IPS-18a (cell line): ENCODE measurements at regions not wholly inside any gene's neighbourhood (a gene's known extent, or its start where the extent isn't known, plus 50 kb on each side); places are given as distances from the start of the nearest gene placed in this dataset.

Experiments
- H3K27ac ChIP-seq: one replicate; pipeline ENCODE4 v1.5.1; 2013; ENCODE audit warnings: low read length
- H3K27me3 ChIP-seq: one replicate; pipeline ENCODE4 v1.6.1; 2013; ENCODE audit warnings: mild to moderate bottlenecking, low read length; ENCODE audit not compliant: control insufficient read depth, insufficient read depth
- H3K36me3 ChIP-seq: one replicate; pipeline ENCODE4 v1.6.1; 2013; ENCODE audit warnings: low read depth, low read length; ENCODE audit not compliant: control insufficient read depth
- H3K4me1 ChIP-seq: one replicate; pipeline ENCODE4 v1.6.1; 2013; ENCODE audit warnings: low read depth, low read length; ENCODE audit not compliant: control insufficient read depth
- H3K4me3 ChIP-seq: one replicate; pipeline ENCODE4 v1.5.1; 2013; ENCODE audit warnings: low read length
- H3K9ac ChIP-seq: one replicate; pipeline ENCODE4 v1.6.1; 2013; ENCODE audit warnings: mild to moderate bottlenecking, low read length, moderate library complexity
- H3K9me3 ChIP-seq: one replicate; pipeline ENCODE4 v1.6.1; 2013; ENCODE audit warnings: low read depth, low read length; ENCODE audit not compliant: control insufficient read depth

GRCh38 chr11:36899800-36900199, 301.8 kb upstream of the RAG2 start:
- no peaks in the 10 kb centered on the region for H3K4me1 ChIP-seq
- no peak overlapping the region for H3K4me3 ChIP-seq
- H3K9ac ChIP-seq, result no peak overlapping the region
- no peaks in the 10 kb centered on the region for H3K9me3 ChIP-seq
- H3K27ac ChIP-seq, result no peak overlapping the region
- no peaks in the 10 kb centered on the region for H3K27me3 ChIP-seq
- no peaks in the 10 kb centered on the region for H3K36me3 ChIP-seq

GRCh38 chr11:36890841-36891240, 292.8 kb upstream of the RAG2 start:
- Histone ChIP-seq H3K4me3 (no peak overlapping the region), H3K9ac (no peak overlapping the region), H3K36me3 (no peaks in the 10 kb centered on the region)

GRCh38 chr11:36890121-36890679, 292.2 kb upstream of the RAG2 start:
- Histone ChIP-seq H3K4me1 (no peaks in the 10 kb centered on the region), H3K4me3 (no peak overlapping the region), H3K9ac (no peak overlapping the region), H3K9me3 (no peaks in the 10 kb centered on the region), H3K36me3 (no peaks in the 10 kb centered on the region), H3K27me3 (no peaks in the 10 kb centered on the region), H3K27ac (no peak overlapping the region)

More at GRCh38 chr11:36890841-36891240, 292.8 kb upstream of the RAG2 start:
- Histone ChIP-seq H3K4me1 (no peaks in the 10 kb centered on the region), H3K27me3 (no peaks in the 10 kb centered on the region), H3K27ac (no peak overlapping the region), H3K9me3 (no peaks in the 10 kb centered on the region)

DNA sequence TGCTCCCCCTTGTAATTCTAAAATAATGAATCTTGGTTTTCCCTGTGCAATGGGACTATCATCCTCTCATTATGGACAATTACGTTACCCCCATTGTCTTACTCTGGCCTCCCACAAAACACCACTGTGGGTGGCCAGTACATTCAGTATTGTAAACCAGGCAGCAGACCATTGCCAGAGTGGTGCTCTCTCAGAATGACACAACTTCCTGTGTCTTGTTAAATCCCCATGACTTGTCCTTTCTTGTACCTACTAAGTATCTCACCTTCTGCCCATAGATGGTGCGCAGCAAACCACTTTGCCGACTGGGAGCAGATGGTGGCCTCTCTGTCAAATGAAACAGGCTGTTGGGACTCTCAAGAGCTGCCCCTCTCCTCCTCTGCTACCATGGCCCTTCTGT, 287.1 kb upstream of the RAG2 start:
- Histone ChIP-seq H3K27ac (no peak overlapping the region), H3K9ac (no peak overlapping the region), H3K4me1 (no peaks in the 10 kb centered on the region), H3K9me3 (no peaks in the 10 kb centered on the region), H3K27me3 (no peaks in the 10 kb centered on the region), H3K4me3 (no peak overlapping the region), H3K36me3 (no peaks in the 10 kb centered on the region)

DNA sequence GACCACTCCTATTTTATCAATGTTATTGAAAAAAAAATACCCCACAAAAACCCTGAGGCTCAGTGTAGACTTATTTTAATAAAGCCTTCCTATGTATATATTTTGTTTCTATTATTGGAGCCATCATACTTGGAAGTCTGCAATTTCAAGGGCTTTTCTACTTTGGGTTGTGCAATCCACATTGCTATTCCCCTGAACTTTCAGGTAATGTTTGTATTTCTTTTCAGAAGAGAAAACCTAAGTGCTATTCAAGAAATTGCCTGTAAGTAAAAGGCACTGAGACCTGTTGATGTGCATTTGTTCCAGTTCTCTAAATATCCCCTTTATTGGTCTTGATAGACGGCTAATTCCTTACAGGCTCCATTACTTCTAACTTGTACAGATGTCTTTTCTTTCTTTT, 280.7 kb upstream of the RAG2 start:
- Histone ChIP-seq H3K9ac (no peak overlapping the region), H3K27me3 (no peaks in the 10 kb centered on the region), H3K27ac (no peak overlapping the region), H3K4me3 (no peak overlapping the region), H3K36me3 (no peaks in the 10 kb centered on the region), H3K9me3 (no peaks in the 10 kb centered on the region), H3K4me1 (peaks cover 5% of the 10 kb centered on the region)

DNA sequence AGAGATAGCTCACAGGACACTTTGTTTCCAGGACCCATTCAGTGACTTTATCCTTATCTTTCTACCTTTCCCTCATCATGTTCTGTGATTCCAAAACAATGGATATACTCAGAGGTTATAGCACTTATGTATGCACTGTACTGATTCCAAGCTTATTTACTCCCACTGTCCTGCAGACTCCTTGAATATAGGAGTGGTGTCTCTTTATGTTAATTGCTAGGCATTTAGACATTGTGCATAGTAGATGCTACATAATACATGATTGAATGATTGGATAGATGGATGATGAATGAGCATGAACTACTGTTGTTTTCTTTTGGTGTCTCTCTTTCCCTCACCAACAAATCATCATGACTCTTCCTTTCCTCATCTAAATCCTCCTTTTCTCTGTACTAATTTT, 279.1 kb upstream of the RAG2 start:
- H3K27me3 ChIP-seq, result no peaks in the 10 kb centered on the region
- H3K4me1 ChIP-seq, result peaks cover 5% of the 10 kb centered on the region
- no peaks in the 10 kb centered on the region for H3K9me3 ChIP-seq
- H3K4me3 ChIP-seq, result no peak overlapping the region
- no peak overlapping the region for H3K9ac ChIP-seq
- no peaks in the 10 kb centered on the region for H3K36me3 ChIP-seq
- no peak overlapping the region for H3K27ac ChIP-seq

DNA sequence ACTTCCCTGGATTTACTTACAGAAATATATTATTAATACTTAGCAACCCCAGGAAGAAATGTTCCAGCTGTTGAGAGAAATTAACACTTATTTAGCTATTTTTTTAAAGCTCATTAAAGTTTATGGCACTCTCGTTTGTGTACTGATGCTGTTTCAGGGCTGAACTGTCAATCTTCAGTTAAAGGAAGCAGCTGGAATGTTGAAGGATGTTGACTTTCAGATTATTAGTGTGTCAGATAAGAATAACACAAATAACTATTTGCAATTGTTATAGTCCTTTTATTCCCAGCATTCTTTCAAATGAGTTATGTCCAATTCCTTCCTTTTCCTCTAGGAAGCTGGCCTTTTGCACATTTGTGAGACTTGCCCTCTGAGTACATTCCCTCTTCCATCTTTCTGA, 278.2 kb upstream of the RAG2 start:
- no peak overlapping the region for H3K4me3 ChIP-seq
- no peaks in the 10 kb centered on the region for H3K9me3 ChIP-seq
- no peaks in the 10 kb centered on the region for H3K36me3 ChIP-seq
- H3K9ac ChIP-seq, result no peak overlapping the region
- peaks cover 5% of the 10 kb centered on the region for H3K4me1 ChIP-seq
- no peak overlapping the region for H3K27ac ChIP-seq
- H3K27me3 ChIP-seq, result no peaks in the 10 kb centered on the region

DNA sequence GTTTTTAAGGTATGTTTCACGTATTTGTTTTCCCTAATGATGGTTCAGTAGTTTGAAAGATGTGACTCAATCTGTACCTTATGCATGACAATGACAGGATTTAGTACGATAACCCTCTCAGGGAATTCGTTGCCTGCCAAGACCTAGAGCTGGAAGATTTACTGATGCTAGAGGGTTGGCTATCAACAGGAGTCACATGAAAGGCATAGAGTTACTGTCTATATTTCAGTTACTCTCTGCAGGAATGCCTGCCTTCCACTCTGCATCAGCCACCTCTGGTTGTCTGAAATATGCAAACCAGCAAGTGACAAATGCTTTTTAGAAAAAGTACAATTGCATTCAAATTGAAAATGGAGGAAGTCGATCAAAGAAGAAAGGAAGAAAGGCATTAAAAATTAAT, 276.3 kb upstream of the RAG2 start:
- H3K4me3 ChIP-seq, result no peak overlapping the region
- H3K27me3 ChIP-seq, result no peaks in the 10 kb centered on the region
- no peak overlapping the region for H3K9ac ChIP-seq
- no peak overlapping the region for H3K27ac ChIP-seq
- no peaks in the 10 kb centered on the region for H3K9me3 ChIP-seq
- no peaks in the 10 kb centered on the region for H3K36me3 ChIP-seq
- peaks cover 5% of the 10 kb centered on the region for H3K4me1 ChIP-seq

DNA sequence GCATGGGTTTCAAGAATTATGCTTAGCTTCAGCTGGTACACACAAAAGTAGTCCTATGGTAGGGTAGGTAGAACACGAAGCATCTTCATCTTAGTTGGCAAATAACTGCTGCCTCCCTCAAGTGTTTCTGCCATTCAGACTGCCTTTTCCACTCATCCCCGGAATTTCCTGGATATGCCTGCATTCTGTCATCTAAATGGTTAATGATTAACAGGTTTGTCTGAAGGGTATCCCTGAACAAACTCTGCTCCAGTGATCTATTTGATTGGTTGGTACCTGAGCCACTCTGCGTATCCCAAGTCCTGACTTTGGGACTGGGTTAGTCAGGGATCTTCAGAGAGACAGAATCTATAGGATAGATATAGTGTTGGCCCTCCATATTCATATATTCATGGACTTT, 272.3 kb upstream of the RAG2 start:
- H3K27me3 ChIP-seq, result no peaks in the 10 kb centered on the region
- no peak overlapping the region for H3K4me3 ChIP-seq
- no peaks in the 10 kb centered on the region for H3K36me3 ChIP-seq
- no peak overlapping the region for H3K27ac ChIP-seq
- H3K4me1 ChIP-seq, result peaks cover 5% of the 10 kb centered on the region
- H3K9ac ChIP-seq, result no peak overlapping the region
- H3K9me3 ChIP-seq, result no peaks in the 10 kb centered on the region

GRCh38 chr11:36868380-36868779, 270.3 kb upstream of the RAG2 start:
- no peak overlapping the region for H3K27ac ChIP-seq
- no peak overlapping the region for H3K9ac ChIP-seq
- H3K4me1 ChIP-seq, result no peaks in the 10 kb centered on the region
- no peaks in the 10 kb centered on the region for H3K36me3 ChIP-seq
- H3K27me3 ChIP-seq, result no peaks in the 10 kb centered on the region
- H3K9me3 ChIP-seq, result no peaks in the 10 kb centered on the region
- H3K4me3 ChIP-seq, result no peak overlapping the region

DNA sequence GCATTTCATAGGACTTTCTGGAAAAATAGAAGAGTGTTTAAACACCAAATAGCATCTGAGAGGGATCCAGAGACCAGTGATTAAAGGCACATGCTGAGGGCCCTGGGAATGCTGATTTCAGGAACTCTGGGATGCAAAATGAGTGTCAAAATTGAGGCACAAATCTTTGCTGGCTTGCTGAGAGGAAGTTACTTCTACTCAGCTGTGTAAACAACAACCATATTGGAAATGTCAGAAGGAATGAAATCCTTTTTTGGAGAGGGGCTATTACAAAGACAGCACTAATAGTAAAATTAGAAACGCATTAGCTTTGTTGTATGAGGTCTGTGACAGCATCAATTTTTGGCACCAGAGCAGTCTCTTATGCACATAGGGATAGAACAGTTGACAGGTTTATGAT, 267.8 kb upstream of the RAG2 start:
- Histone ChIP-seq H3K36me3 (no peaks in the 10 kb centered on the region), H3K4me1 (no peaks in the 10 kb centered on the region), H3K27ac (no peak overlapping the region), H3K9me3 (no peaks in the 10 kb centered on the region), H3K9ac (no peak overlapping the region), H3K4me3 (no peak overlapping the region), H3K27me3 (no peaks in the 10 kb centered on the region)

DNA sequence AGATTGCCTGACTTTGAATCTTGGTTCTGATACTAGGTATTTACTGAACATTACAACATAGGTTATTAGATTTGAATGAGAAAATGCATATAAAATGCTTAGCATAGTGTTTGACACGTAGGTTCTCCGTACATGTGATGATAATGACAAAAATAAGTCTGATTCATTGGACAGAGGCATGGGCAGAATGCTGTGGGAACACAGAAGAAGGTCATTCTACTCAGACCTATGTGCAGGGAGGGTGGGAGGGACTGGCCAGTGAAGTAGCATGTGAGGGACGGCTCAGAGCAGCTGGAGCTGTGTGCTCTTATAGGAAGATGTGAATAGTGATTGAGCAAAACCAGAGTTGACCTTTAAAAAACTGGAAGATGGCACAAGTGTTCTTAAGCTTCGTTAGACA, 256.8 kb upstream of the RAG2 start:
- no peak overlapping the region for H3K27ac ChIP-seq
- H3K4me3 ChIP-seq, result no peak overlapping the region
- no peaks in the 10 kb centered on the region for H3K9me3 ChIP-seq
- no peaks in the 10 kb centered on the region for H3K27me3 ChIP-seq
- H3K36me3 ChIP-seq, result no peaks in the 10 kb centered on the region
- H3K4me1 ChIP-seq, result no peaks in the 10 kb centered on the region
- H3K9ac ChIP-seq, result no peak overlapping the region
